IPS-18c (cell line): ENCODE measurements at regions not wholly inside any gene's neighbourhood (a gene's known extent, or its start where the extent isn't known, plus 50 kb on each side); places are given as distances from the start of the nearest gene placed in this dataset.

ENCODE experiments used
- H3K4me3 ChIP-seq: 2 replicates; pipeline ENCODE4 v1.7.0; 2013; ENCODE audit warnings: low read depth, mild to moderate bottlenecking, low read length, moderate library complexity; ENCODE audit not compliant: insufficient read depth
- H3K9me3 ChIP-seq: one replicate; pipeline ENCODE4 v1.6.1; 2013; ENCODE audit warnings: mild to moderate bottlenecking, low read length, moderate library complexity; ENCODE audit not compliant: control insufficient read depth, insufficient read depth

- H3K4me3 ChIP-seq, result no peak overlapping the region
- H3K9me3 ChIP-seq, result no peaks in the 10 kb centered on the region
Observed at GRCh38 chr21:16055014-16055413, 325.2 kb downstream of the USP25 start.

DNA sequence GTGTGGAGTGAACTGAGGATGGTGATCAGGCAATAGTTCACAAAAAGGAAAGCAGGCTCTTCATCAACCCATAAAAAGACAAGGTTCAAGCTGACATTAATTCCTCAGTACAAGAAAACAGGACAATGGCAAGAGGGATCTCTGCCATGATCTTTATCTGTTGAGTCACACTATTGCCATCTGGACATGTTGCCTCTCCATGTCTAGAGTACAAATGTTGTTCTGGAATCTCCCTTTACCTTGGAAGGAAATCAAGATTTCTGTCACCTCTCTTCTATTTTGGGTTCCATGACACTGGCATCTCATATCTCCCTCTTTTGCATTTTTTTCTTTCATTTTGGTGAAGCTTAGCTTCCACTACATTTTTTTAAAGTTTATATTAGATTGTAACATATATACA is 329.1 kb downstream of the USP25 start:
- Histone ChIP-seq H3K4me3 (no peak overlapping the region), H3K9me3 (peaks cover 5% of the 10 kb centered on the region)

DNA sequence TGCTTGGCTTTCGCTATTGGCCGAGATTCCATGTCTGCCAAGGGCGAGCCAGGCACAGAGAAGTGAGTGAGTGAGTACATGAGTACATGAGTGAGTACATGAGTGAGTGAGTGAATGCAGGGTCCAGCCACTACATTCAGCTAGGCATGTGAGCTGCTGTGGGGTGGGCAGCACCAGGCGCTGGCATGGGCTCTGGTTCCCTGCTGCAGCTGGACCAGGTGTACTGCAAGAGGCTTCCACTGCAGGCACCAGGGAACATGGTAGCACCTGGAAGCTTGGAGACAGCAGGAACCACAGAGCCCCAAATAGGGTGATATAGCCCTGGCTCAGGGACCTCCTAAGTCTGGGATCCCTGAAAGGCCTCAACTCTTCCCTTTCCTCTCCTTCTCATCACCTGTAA is 330.2 kb downstream of the USP25 start:
- Histone ChIP-seq H3K9me3 (peaks cover 5% of the 10 kb centered on the region), H3K4me3 (no peak overlapping the region)

- Histone ChIP-seq H3K9me3 (peaks cover 5% of the 10 kb centered on the region), H3K4me3 (no peak overlapping the region)
Observed at GRCh38 chr21:16061194-16061593, 331.4 kb downstream of the USP25 start.

DNA sequence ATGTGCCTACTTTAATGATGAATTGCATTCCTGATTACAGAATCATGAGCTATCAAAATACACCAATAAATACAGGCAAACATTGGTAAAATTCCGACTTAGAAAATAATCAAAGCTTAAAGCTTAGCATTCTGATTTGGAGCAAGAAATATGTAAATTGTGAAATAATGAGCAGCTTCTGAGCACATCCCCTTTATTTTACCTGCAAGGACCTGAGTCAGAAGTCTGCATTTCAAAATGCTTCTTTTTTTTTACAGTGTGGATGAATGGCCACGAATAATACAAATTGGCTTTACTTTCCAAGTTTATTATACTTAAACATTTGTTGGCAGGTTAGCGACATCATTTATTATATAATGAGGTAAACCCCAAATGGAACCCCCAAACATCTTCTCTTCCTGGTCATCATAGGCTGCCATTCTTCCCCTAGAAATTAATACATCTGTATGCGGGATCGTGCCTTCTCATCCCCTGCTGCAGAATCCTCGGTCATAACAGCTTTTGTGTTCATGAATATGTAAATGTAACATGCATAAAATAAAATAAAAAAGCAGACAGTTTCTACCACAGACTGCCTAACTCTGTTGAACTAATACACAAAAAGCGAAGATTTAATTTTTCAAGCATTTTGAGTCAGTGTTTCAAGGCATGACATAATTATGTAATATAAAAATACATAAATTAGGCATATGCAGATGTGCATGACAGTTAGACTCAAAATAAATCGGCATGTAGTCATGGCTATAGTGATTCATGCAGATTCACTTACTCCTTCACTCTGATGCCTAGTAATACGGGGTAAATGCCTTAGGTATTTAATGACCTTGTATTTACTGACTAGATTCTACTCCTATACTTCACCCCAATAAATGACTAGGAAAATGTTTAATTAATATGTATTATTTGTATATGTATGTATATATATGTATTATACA is 339.7 kb downstream of the USP25 start:
- Histone ChIP-seq H3K4me3 (no peak overlapping the region), H3K9me3 (no peaks in the 10 kb centered on the region)

- Histone ChIP-seq H3K9me3 (no peaks in the 10 kb centered on the region), H3K4me3 (no peak overlapping the region)
Observed at GRCh38 chr21:16070207-16070651, 340.4 kb downstream of the USP25 start.

- Histone ChIP-seq H3K9me3 (no peaks in the 10 kb centered on the region), H3K4me3 (no peak overlapping the region)
Observed at GRCh38 chr21:16071092-16071491, 341.3 kb downstream of the USP25 start.

GRCh38 chr21:16071761-16072160 is 342.0 kb downstream of the USP25 start:
- H3K9me3 ChIP-seq, result no peaks in the 10 kb centered on the region
- no peak overlapping the region for H3K4me3 ChIP-seq

GRCh38 chr21:16072221-16072620 is 342.4 kb downstream of the USP25 start:
- H3K9me3 ChIP-seq, result no peaks in the 10 kb centered on the region
- H3K4me3 ChIP-seq, result no peak overlapping the region

DNA sequence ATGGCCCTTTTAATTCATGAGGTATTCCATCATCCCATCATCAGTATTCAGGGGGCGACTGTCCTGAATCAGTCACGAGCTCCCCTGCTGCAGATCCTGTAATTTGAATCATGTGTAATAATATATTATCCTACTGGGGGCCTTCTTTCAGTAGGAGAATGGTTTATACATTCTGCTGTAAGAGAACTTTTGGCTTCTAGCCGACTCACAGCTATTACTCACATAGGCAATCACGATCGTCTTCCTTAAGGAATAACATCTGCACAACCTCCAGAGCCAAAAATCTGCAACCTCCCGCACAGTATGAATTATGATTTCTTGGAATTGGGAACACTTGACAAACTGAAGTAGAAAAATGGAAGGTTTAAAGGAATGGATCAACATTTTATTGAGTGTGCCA is 343.0 kb downstream of the USP25 start:
- H3K4me3 ChIP-seq, result no peak overlapping the region
- H3K9me3 ChIP-seq, result no peaks in the 10 kb centered on the region

DNA sequence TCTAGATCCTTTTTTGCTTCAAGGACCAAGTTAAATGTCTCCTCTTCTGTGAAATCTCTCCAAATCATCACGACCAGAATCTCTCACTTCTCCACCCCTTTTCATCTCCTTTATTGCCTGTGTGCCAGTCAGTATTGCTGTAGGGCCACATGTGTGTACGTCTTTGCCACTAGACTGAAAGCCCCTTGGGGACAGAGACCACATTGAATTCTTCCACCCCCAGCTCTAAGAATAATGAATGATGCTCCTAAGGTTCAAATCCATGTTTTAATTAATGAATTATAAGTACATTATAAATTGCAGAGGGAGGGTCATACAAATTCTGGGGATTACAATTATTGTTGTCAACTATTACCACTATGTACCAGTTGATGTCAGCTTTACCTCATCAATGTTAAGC is 343.8 kb downstream of the USP25 start:
- Histone ChIP-seq H3K9me3 (no peaks in the 10 kb centered on the region), H3K4me3 (no peak overlapping the region)

DNA sequence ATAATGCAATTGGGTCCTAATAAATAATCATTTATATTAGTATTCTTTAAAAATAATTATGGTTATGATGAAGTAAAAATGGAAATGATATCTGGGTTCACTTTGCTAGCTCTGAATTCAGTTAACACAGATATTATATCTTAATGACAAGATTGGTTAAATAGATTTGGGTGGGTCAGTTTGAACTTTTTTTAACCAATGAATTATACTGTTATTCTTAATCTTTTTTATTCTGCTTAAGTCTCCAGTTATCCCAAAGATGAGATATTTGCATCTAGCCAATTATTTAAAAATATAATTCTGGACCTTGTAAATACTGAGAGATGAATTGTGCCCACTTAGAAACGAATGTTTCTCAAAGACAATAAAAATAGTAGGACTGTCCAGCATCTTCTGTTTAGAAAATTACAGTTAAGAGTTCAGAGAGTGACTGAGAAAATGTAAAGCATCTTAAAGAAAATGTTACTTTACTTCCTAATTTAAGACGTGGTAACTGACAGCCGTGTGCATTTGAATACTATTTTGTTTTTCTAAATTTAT is 345.2 kb downstream of the USP25 start:
- H3K4me3 ChIP-seq, result no peak overlapping the region
- H3K9me3 ChIP-seq, result no peaks in the 10 kb centered on the region

DNA sequence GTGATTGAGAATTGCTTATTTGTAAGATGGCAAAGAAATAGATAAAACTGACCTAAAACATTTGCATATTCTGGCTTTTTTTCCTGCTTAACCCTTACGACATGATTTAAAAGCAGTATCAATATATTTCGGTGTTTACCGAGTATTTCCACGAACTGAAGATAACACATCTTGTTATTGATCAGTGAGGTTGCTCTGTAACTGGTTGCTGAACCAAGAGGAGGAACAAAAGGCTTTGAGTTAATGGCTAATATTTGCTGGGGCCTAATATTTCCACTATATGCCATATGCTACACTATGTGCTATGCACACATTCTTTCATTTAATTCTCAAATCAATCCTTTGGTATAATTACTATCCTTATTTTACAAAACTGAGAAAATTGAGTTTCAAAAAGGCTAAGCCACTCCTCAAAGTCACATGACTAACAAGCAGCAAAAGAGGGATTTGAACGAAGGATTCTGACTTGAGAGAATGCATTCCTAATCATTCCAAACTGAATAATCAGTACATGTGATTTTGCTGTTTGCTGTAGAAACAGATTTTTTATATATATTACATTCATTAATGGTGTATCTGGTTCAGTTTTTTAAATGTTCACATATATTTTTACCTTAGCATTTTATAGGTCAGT is 346.0 kb downstream of the USP25 start:
- no peaks in the 10 kb centered on the region for H3K9me3 ChIP-seq
- H3K4me3 ChIP-seq, result no peak overlapping the region

DNA sequence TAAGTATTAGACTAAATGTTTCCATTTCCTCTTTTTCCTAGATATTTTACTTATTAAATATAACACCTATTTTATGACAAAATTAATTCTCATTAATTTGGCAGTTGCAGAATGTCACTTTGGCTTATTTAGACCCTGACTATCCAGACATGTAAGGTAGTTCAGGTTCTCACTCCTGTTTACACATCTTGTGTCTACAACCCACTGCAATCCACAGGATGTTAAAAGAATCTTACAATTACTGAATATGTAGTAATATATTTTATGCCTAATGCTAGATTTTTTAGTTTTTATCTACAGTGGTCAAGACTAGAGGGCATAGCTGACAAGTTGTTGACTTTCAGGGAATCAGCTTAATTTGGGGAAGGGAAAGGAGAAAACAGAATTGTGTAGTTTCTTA is 346.7 kb downstream of the USP25 start:
- no peaks in the 10 kb centered on the region for H3K9me3 ChIP-seq

DNA sequence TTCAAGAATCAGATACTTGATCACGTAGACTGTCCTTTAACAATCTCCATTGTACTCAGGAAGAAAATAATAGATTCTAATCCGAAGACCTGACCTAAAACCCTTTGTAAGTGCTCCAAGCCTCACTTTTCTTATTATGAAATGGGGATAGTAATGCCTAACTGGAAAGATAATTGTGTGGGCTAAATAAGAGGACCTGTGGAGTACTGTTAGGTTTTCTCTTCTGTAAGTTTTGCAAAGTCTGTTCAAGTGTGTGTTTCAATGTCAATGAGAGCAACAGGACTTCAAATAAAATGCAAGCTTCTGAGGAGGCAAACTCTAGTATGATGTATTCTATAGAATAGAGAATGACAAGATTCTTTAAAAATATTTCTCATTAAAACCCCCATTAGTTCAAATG is 348.6 kb downstream of the USP25 start:
- H3K9me3 ChIP-seq, result no peaks in the 10 kb centered on the region
- H3K4me3 ChIP-seq, result no peak overlapping the region

More for the DNA sequence above, 346.7 kb downstream of the USP25 start:
- no peak overlapping the region for H3K4me3 ChIP-seq

DNA sequence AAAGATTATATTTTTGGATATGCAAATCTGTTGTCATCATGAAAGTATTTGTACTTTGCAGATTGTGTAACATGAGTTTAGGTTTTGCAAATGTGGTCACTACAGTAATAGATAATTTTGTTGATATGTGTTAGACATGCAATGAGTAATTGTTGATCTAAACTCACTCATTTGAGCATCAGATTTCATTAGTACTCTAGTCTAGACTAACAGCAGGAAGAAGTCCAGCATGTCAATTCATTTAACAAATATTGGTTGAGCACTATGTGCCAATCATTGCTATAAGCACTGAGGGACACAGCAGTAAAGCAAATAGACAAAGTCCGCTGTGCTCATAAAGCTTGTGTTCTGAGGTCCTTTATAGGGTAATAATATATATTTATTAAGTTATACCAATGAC is 350.0 kb downstream of the USP25 start:
- H3K4me3 ChIP-seq, result no peak overlapping the region
- no peaks in the 10 kb centered on the region for H3K9me3 ChIP-seq

DNA sequence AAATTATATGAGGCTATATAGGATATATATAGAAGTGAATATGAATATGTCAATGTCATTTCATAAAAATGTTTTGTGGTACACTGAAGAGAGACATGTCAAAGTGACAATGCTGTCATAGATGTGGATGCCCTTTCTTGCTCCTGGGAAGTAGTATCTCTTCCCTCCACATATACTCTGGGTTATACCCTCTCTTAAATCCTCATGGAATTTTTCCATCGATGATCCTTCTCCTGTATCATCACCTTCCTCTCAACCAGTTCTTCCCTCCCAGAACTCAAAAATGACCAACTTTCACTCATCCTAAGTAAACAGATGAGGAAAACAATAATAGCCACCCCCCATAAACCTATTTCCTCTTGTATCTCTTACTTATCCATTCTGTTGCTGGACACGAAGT is 351.5 kb downstream of the USP25 start:
- no peaks in the 10 kb centered on the region for H3K9me3 ChIP-seq
- H3K4me3 ChIP-seq, result no peak overlapping the region
